ENCODE measurements at regions not wholly inside any gene's neighbourhood (a gene's known extent, or its start where the extent isn't known, plus 50 kb on each side); places are given as distances from the start of the nearest gene placed in this dataset.

GRCh38 chr3:177478170-177478867 is 281.0 kb upstream of the TBL1XR1 start:
- Histone ChIP-seq H3K4me2 (ENCODE audit: insufficient read depth in 1 of 2, low read depth in 2 of 2, low read length in 2 of 2) (no peak overlapping the region), H3K18ac (ENCODE audit: extremely low read depth, low read length) (no peak overlapping the region), H2BK20ac (ENCODE audit: low read length) (no peak overlapping the region), H3K27me3 (replicated peaks in 1 of 4; ENCODE audit: control insufficient read depth in 3 of 4, extremely low read depth in 1 of 4, insufficient read depth in 3 of 4, low read length in 3 of 4) (no peaks in the 10 kb centered on the region), H3K14ac (ENCODE audit: insufficient read length) (no peak overlapping the region), H4K20me1 (replicated peaks in 1 of 2; ENCODE audit: control insufficient read depth in 1 of 2, insufficient read depth in 2 of 2, low read length in 2 of 2) (no peaks in the 10 kb centered on the region), H3K9me3 (ENCODE audit: insufficient read depth in 2 of 2, low read depth in 1 of 2, low read length in 1 of 2) (no peaks in the 10 kb centered on the region), H2BK15ac (ENCODE audit: low read length) (no peak overlapping the region), H4K91ac (replicated peaks; ENCODE audit: insufficient read length, low read length) (no peak overlapping the region), H2AK5ac (ENCODE audit: low read depth, low read length) (no peak overlapping the region), H2AFZ (ENCODE audit: low read length) (no peak overlapping the region), H2BK12ac (ENCODE audit: low read depth, low read length) (no peak overlapping the region), H3K4me1 (replicated peaks in 1 of 4; ENCODE audit: control insufficient read depth in 3 of 4, insufficient read depth in 4 of 4, low read length in 3 of 4) (peaks cover 0 to under 1% (median 0%) of the 10 kb centered on the region in 4 experiments; a peak in 1 of 7 replicates), H3K36me3 (ENCODE audit: control insufficient read depth in 2 of 4, insufficient read depth in 4 of 4, low read length in 3 of 4) (no peaks in the 10 kb centered on the region), H3K56ac (replicated peaks; ENCODE audit: insufficient read length, low read depth, low read length) (no peak overlapping the region), H3K23me2 (ENCODE audit: low read depth, low read length) (no peaks in the 10 kb centered on the region), H3K23ac (ENCODE audit: insufficient read length) (no peak overlapping the region), H2BK5ac (ENCODE audit: low read depth, low read length) (no peak overlapping the region), H3K9ac (replicated peaks in 1 of 4; ENCODE audit: extremely low read depth in 1 of 4, low read depth in 3 of 4, low read length in 3 of 4) (no peak overlapping the region), H3K4ac (replicated peaks; ENCODE audit: insufficient read length, low read depth, low read length) (no peak overlapping the region), H3K4me3 (ENCODE audit: extremely low read depth in 1 of 4, insufficient read depth in 2 of 4, low read depth in 3 of 4, low read length in 4 of 4) (no peak overlapping the region), H3K27ac (ENCODE audit: low read depth, low read length) (no peak overlapping the region), H4K8ac (ENCODE audit: extremely low read depth, insufficient read depth, low read length) (no peak overlapping the region), H4K5ac (ENCODE audit: insufficient read length, low read depth, low read length) (no peak overlapping the region), H3K79me1 (ENCODE audit: low read depth, low read length) (no peaks in the 10 kb centered on the region), H3K79me2 (ENCODE audit: control insufficient read depth in 1 of 2, insufficient read depth in 2 of 2, low read length in 2 of 2) (no peaks in the 10 kb centered on the region), H2BK120ac (replicated peaks; ENCODE audit: low read depth, low read length) (no peak overlapping the region)
- ChIA-PET POLR2A (ENCODE audit: partially characterized antibody) (no interaction called here), CTCF (ENCODE audit: partially characterized antibody) (no interaction called here)
- WGBS, 2 experiments (ENCODE audit: extremely low coverage in 1 of 2, insufficient coverage in 1 of 2, insufficient read length in 1 of 2, insufficient replicate concordance in 2 of 2, low coverage in 1 of 2, low lambda C conversion rate in 2 of 2, missing lambda C conversion rate in 1 of 2) = 92% methylated on average over 4 of the region's 4 CpGs; no CpG with 5 or more reads in 1 of the 2 experiments
- DNase-seq (ENCODE audit: low read depth in 1 of 2, low spot score in 2 of 2) = no peak
- FAIRE-seq = no peak
- TF ChIP-seq RBBP5 (IDR thresholded peaks at IDR 0.05; ENCODE audit: borderline replicate concordance, low read depth, low read length) (no peak), CBX8 (IDR thresholded peaks at IDR 0.05; ENCODE audit: borderline replicate concordance, low read depth, low read length) (no peak), E2F6 (IDR thresholded peaks at IDR 0.05) (no peak), USF2 (IDR thresholded peaks at IDR 0.05; ENCODE audit: low read length) (no peak), SRF (IDR thresholded peaks at IDR 0.05; ENCODE audit: low read depth, low read length) (no peak), GTF2F1 (IDR thresholded peaks at IDR 0.05; ENCODE audit: borderline replicate concordance, low read depth, low read length) (no peak), YY1 (IDR thresholded peaks at IDR 0.05; ENCODE audit: low read depth, low read length) (no peak), POLR2AphosphoS5 (IDR thresholded peaks at IDR 0.05; ENCODE audit: low read depth, low read length) (no peak), GABPA (IDR thresholded peaks at IDR 0.05; ENCODE audit: borderline replicate concordance, insufficient read depth, low read length) (no peak), EGR1 (IDR thresholded peaks at IDR 0.05; ENCODE audit: borderline replicate concordance, low read depth, low read length) (no peak), BRCA1 (IDR thresholded peaks at IDR 0.05; ENCODE audit: low read depth, low read length) (no peak), SAP30 (IDR thresholded peaks at IDR 0.05; ENCODE audit: insufficient read depth, insufficient replicate concordance, low read length) (no peak)
